Glutamatergic neuron (in vitro differentiated cells): ENCODE measurements at regions not wholly inside any gene's neighbourhood (a gene's known extent, or its start where the extent isn't known, plus 50 kb on each side); places are given as distances from the start of the nearest gene placed in this dataset.
A peak's percentile ranks its signal among the peaks of the same experiment; 100 is the strongest.

Experiments
- DNase-seq: peaks from one replicate; pipeline ENCODE4 v3.0.0; 2022
- H3K27ac Mint-ChIP-seq: one replicate; pipeline ENCODE4 v1.8.0; 2020; ENCODE audit warnings: mild to moderate bottlenecking, mixed read lengths, inconsistent platforms; ENCODE audit not compliant: unreplicated experiment
- H3K27me3 Mint-ChIP-seq: one replicate; pipeline ENCODE4 v1.8.0; 2020; ENCODE audit warnings: mild to moderate bottlenecking, moderate library complexity, mixed read lengths, inconsistent platforms; ENCODE audit not compliant: unreplicated experiment
- H3K36me3 Mint-ChIP-seq: one replicate; pipeline ENCODE4 v1.8.0; 2020; ENCODE audit warnings: mild to moderate bottlenecking, mixed read lengths, inconsistent platforms; ENCODE audit not compliant: unreplicated experiment
- H3K4me1 Mint-ChIP-seq: one replicate; pipeline ENCODE4 v1.8.0; 2020; ENCODE audit warnings: mild to moderate bottlenecking, low read depth, mixed read lengths, inconsistent platforms; ENCODE audit not compliant: unreplicated experiment
- H3K4me3 Mint-ChIP-seq: one replicate; pipeline ENCODE4 v1.8.0; 2020; ENCODE audit warnings: mild to moderate bottlenecking, mixed read lengths, inconsistent platforms; ENCODE audit not compliant: unreplicated experiment
- H3K9me3 Mint-ChIP-seq: one replicate; pipeline ENCODE4 v1.8.0; 2020; ENCODE audit warnings: mild to moderate bottlenecking, moderate library complexity, mixed read lengths, inconsistent platforms; ENCODE audit not compliant: unreplicated experiment
- TF ChIP-seq, protein P1 (sequence below): fragments of 200-600 bp; sonication (generic); IDR thresholded peaks from one replicate; pipeline ENCODE4 v1.5.0; 2021; ENCODE audit not compliant: partially characterized antibody, unreplicated experiment

DNA sequence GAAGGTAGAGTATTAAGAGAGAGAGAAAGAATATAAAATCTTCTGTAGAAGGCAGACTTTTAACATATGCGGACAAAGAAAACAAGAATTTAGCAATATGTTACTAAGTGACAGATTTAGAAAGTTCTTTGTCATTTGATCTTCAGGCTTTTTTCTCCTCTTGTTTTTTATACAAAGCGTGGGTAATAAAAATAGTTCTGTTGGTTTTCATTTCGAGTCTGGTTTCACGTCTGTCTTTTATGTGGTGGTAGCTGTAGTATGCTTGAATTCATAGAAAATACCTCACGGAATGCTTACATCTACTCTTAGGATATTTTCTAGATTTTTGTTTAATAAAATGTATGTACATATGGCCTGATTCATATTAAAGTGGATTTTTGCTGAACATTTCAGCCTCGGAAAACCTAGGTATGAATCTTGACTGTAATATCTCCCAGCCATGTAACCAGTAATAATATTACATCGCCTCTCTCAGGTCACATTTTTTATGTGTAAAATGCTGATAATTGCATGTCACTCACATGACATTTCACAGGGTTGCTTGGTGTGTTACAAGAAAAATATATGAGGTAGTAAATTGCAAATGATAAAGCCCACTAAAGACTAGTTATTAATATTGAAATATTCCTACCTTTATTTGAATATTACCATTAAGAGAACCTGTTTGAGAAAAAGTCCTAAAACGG, 72.5 kb upstream of the TAF11L2 start:
- H3K27me3 Mint-ChIP-seq, result peaks cover 2% of the 10 kb centered on the region
- TF ChIP-seq, protein P1, sequence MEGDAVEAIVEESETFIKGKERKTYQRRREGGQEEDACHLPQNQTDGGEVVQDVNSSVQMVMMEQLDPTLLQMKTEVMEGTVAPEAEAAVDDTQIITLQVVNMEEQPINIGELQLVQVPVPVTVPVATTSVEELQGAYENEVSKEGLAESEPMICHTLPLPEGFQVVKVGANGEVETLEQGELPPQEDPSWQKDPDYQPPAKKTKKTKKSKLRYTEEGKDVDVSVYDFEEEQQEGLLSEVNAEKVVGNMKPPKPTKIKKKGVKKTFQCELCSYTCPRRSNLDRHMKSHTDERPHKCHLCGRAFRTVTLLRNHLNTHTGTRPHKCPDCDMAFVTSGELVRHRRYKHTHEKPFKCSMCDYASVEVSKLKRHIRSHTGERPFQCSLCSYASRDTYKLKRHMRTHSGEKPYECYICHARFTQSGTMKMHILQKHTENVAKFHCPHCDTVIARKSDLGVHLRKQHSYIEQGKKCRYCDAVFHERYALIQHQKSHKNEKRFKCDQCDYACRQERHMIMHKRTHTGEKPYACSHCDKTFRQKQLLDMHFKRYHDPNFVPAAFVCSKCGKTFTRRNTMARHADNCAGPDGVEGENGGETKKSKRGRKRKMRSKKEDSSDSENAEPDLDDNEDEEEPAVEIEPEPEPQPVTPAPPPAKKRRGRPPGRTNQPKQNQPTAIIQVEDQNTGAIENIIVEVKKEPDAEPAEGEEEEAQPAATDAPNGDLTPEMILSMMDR, result no peak
- peaks cover 15% of the 10 kb centered on the region for H3K4me1 Mint-ChIP-seq
- H3K27ac Mint-ChIP-seq, result no peak overlapping the region
- no peaks in the 10 kb centered on the region for H3K9me3 Mint-ChIP-seq
- H3K4me3 Mint-ChIP-seq, result no peak overlapping the region
- no peak for DNase-seq
- peaks cover 7% of the 10 kb centered on the region for H3K36me3 Mint-ChIP-seq

DNA sequence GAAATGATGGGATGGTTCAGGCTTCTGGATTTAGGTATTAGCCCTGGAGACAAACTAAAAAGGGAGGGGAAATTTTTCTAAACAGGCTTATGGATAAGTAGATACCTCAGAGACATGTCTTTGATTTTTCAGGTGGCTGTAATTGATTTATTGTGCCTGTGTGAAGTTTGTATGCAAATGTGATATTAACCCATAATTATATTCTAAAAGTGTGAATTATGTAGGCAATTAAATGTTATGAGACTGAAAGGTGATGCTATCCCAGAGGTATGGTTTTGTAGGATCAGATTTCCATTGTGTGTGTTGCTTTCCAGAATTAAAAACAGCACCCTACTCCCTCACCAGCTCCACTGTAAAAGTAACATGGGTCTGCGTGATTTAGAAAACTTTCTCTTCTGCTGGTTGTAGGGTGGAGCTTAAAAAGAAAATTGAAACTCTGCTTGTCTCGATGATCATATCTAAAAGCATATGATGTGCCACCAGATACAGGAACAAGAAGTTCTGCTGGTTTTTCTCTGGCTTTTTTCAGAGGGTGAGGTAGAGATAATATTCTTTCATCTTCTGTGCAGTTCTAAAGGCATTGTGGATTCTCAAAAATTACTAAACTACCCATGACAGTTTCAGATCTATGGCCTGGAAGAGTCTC, 71.8 kb upstream of the TAF11L2 start:
- Mint-ChIP-seq H3K4me3 (no peak overlapping the region), H3K4me1 (peaks cover 15% of the 10 kb centered on the region), H3K27ac (no peak overlapping the region), H3K9me3 (no peaks in the 10 kb centered on the region), H3K27me3 (peaks cover 2% of the 10 kb centered on the region), H3K36me3 (peaks cover 7% of the 10 kb centered on the region)
- DNase-seq, result no peak
- TF ChIP-seq, protein P1, result no peak

DNA sequence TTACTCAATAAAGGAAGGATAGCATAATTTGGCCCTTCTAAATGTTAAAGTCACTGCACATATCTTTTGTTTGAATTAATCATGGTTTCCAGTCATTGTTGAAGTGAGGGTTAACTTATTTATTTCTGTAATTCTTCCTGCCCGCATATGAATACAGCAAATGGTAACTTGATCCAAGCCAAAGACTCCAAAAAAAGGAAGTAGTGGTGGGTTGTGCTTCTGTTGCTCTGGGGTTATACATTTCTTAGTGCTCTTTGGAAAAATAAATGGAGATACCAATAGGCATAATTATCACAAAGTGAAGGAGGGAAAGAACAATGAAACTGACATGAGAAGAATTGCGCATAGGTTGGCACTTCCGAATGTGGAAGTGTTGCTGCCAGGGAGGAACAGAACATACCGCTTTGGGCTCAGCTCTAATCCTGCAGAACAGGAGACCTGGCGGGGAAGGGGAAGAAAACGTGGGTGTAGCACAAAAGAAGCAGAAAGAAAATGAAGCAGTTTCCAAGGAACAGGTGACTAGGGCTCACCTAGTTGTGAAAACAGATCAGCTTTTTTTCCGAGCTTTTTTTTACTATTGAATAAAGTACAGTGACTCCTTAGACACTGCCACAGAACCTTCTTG, 69.7 kb upstream of the TAF11L2 start:
- Mint-ChIP-seq H3K27me3 (peaks cover 2% of the 10 kb centered on the region), H3K4me1 (peaks cover 15% of the 10 kb centered on the region), H3K9me3 (no peaks in the 10 kb centered on the region), H3K36me3 (peaks cover 7% of the 10 kb centered on the region), H3K27ac (no peak overlapping the region), H3K4me3 (peak overlapping the region; percentile 9)
- TF ChIP-seq, protein P1, result no peak
- DNase-seq, result no peak

DNA sequence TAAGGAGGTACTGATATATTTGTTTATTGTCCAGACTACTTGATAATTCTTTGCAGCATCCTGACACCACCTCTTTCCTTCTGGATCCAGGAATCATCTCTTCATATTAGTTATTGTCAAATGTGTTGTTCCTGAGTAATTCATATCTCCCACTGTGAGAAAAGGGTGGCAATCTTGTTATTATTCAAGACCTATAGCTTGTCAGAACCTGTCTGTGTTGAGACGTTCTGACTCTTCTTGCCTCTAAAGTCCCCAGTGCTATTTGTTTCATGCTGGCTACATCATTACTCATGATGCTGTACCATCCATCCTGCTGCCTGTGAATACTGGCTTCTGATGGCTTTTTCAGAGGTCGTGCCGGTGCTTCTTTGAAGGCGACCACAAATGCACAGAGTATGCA, 68.7 kb upstream of the TAF11L2 start:
- peaks cover 7% of the 10 kb centered on the region for H3K36me3 Mint-ChIP-seq
- no peak overlapping the region for H3K27ac Mint-ChIP-seq
- no peaks in the 10 kb centered on the region for H3K9me3 Mint-ChIP-seq

More for the DNA sequence above, 68.7 kb upstream of the TAF11L2 start:
- DNase-seq, result no peak
- TF ChIP-seq, protein P1, result no peak
- Mint-ChIP-seq H3K4me3 (no peak overlapping the region), H3K4me1 (peaks cover 15% of the 10 kb centered on the region), H3K27me3 (peaks cover 2% of the 10 kb centered on the region)
